Right lobe of liver (tissue), 4 donors: ENCODE measurements at regions not wholly inside any gene's neighbourhood (a gene's known extent, or its start where the extent isn't known, plus 50 kb on each side); places are given as distances from the start of the nearest gene placed in this dataset.

Experiments used
- POLR2A ChIP-seq: fragments of 450-650 bp; IDR thresholded peaks from one replicate; pipeline ENCODE4 v1.6.1; 2017; ENCODE audit warnings: antibody characterized with exemption, mild to moderate bottlenecking
- TF ChIP-seq, protein P1 (sequence below), 4 donors: fragments of 200-600 bp in 3 of 4; fragments of 450-650 bp in 1 of 4; IDR thresholded peaks; one replicate each; pipeline versions ENCODE4 v1.5.1 to v1.8.0; 2016 to 2022; ENCODE audit warnings: antibody characterized with exemption in 4 of 4, mild to moderate bottlenecking in 2 of 4
- donor health status: DM: no; HTN: no; CAD: no.
- donor health status: DM: no; HTN: no; CAD: no.
- donor health status: DM: no; HTN: yes; CAD: no.

DNA sequence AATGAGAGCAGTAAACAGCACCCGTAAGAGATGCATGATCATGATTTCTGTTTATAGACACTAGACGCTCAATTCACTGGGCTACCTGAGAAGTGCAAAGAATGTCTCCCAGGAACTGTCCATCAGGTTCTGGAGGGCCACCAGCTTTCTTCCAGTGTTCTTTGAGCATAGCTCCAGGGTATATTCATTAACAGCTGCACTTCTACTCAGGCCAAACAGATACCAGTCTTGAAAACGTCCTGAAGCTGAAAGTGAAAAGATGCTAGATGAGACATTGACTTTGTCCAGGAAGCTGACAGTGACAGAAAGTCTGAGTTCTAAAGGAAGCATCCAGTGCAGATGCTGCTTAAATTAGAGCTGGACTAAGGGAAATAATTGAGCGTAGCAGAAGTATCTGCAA lies 488.7 kb upstream of the TYRP1 start:
- TF ChIP-seq POLR2A = no peak
- TF ChIP-seq, protein P1, sequence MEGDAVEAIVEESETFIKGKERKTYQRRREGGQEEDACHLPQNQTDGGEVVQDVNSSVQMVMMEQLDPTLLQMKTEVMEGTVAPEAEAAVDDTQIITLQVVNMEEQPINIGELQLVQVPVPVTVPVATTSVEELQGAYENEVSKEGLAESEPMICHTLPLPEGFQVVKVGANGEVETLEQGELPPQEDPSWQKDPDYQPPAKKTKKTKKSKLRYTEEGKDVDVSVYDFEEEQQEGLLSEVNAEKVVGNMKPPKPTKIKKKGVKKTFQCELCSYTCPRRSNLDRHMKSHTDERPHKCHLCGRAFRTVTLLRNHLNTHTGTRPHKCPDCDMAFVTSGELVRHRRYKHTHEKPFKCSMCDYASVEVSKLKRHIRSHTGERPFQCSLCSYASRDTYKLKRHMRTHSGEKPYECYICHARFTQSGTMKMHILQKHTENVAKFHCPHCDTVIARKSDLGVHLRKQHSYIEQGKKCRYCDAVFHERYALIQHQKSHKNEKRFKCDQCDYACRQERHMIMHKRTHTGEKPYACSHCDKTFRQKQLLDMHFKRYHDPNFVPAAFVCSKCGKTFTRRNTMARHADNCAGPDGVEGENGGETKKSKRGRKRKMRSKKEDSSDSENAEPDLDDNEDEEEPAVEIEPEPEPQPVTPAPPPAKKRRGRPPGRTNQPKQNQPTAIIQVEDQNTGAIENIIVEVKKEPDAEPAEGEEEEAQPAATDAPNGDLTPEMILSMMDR (IDR thresholded peaks at IDR 0.05) = no peak
